NCI-H524 (cell line): ENCODE measurements at regions not wholly inside any gene's neighbourhood (a gene's known extent, or its start where the extent isn't known, plus 50 kb on each side); places are given as distances from the start of the nearest gene placed in this dataset.
"Not testable (repeated sequence)": the region's sequence is repeated elsewhere in the genome, so short reads cannot be mapped to it uniquely, and the experiment has no call there.

ENCODE experiments used
- DNase-seq, 2 experiments: peaks; one replicate each; lab custom pipeline; 2025; lab: John Stamatoyannopoulos, UW

GRCh38 chr3:165518346-165518745 is 318.9 kb downstream of the BCHE start:
- DNase-seq, result no peak

GRCh38 chr3:165513715-165514701 is 317.8 kb upstream of the SLITRK3 start:
- no peak for DNase-seq

- no peak for DNase-seq
Observed at GRCh38 chr3:165507576-165507975, 311.4 kb upstream of the SLITRK3 start.

GRCh38 chr3:165507060-165507459 is 310.9 kb upstream of the SLITRK3 start:
- no peak for DNase-seq

- DNase-seq, result no peak
Observed at GRCh38 chr3:165505657-165506056, 309.5 kb upstream of the SLITRK3 start.

GRCh38 chr3:165504554-165504953 is 308.4 kb upstream of the SLITRK3 start:
- no peak for DNase-seq

GRCh38 chr3:165503825-165504224 is 307.6 kb upstream of the SLITRK3 start:
- no peak for DNase-seq

GRCh38 chr3:165503346-165503745 is 307.2 kb upstream of the SLITRK3 start:
- DNase-seq, result no peak

GRCh38 chr3:165502707-165503106 is 306.5 kb upstream of the SLITRK3 start:
- peak; percentile 8 to 65 for DNase-seq

- not testable (repeated sequence) for DNase-seq
Observed at GRCh38 chr3:165498742-165499141, 302.6 kb upstream of the SLITRK3 start.

- no peak for DNase-seq
Observed at GRCh38 chr3:165491487-165491886, 295.3 kb upstream of the SLITRK3 start.

GRCh38 chr3:165476399-165477060 is 280.3 kb upstream of the SLITRK3 start:
- DNase-seq, result no peak

GRCh38 chr3:165466856-165467255 is 270.7 kb upstream of the SLITRK3 start:
- DNase-seq, result no peak

- DNase-seq, result no peak
Observed at GRCh38 chr3:165464736-165465135, 268.6 kb upstream of the SLITRK3 start.

GRCh38 chr3:165463531-165463930 is 267.3 kb upstream of the SLITRK3 start:
- no peak for DNase-seq

- no peak for DNase-seq
Observed at GRCh38 chr3:165462636-165463334, 266.6 kb upstream of the SLITRK3 start.

- no peak for DNase-seq
Observed at GRCh38 chr3:165459924-165460835, 264.0 kb upstream of the SLITRK3 start.

- DNase-seq, result no peak
Observed at GRCh38 chr3:165459111-165459510, 262.9 kb upstream of the SLITRK3 start.

GRCh38 chr3:165457096-165457495 is 260.9 kb upstream of the SLITRK3 start:
- no peak for DNase-seq

GRCh38 chr3:165455793-165456192 is 259.6 kb upstream of the SLITRK3 start:
- DNase-seq, result no peak

GRCh38 chr3:165455360-165455759 is 259.2 kb upstream of the SLITRK3 start:
- no peak for DNase-seq
